ENCODE measurements at regions not wholly inside any gene's neighbourhood (a gene's known extent, or its start where the extent isn't known, plus 50 kb on each side); places are given as distances from the start of the nearest gene placed in this dataset.

- CTCF ChIA-PET: interaction anchor here (0.6 kb wide), 1 partner anchor 288 kb away, joined by 3 read pairs; no protein-coding TSS in a partner anchor
- POLR2A ChIA-PET: no interaction called here
- Histone ChIP-seq H3K4me2 (ENCODE audit: control insufficient read depth, insufficient read depth) (no peak overlapping the region), H3K27ac (ENCODE audit: control insufficient read depth, insufficient read depth) (no peak overlapping the region), H3K79me2 (ENCODE audit: control insufficient read depth, insufficient read depth, low read length) (no peaks in the 10 kb centered on the region), H2AFZ (ENCODE audit: control insufficient read depth, low read depth, low read length) (no peak overlapping the region), H3K27me3 (replicated peaks in 1 of 2; ENCODE audit: control insufficient read depth in 2 of 2, insufficient read depth in 2 of 2, low read length in 1 of 2) (no peaks in the 10 kb centered on the region), H3K4me3 (no peak overlapping the region), H3K9ac (ENCODE audit: control insufficient read depth, insufficient read depth, low read length) (no peak overlapping the region), H3K9me3 (replicated peaks; ENCODE audit: control insufficient read depth, insufficient read depth, low read length) (no peaks in the 10 kb centered on the region), H3K36me3 (ENCODE audit: control insufficient read depth in 2 of 2, insufficient read depth in 2 of 2, low read length in 1 of 2) (no peaks in the 10 kb centered on the region), H4K20me1 (ENCODE audit: control insufficient read depth, insufficient read depth) (no peaks in the 10 kb centered on the region), H3K4me1 (ENCODE audit: control insufficient read depth, insufficient read depth, low read length) (no peaks in the 10 kb centered on the region)
- FAIRE-seq: no peak
- no peak for ATAC-seq
- RAD21 ChIA-PET (ENCODE audit: unreplicated experiment): no interaction called here
- SMC1A ChIA-PET (ENCODE audit: uncharacterized antibody, unreplicated experiment): interaction anchor here (0.6 kb wide), 1 partner anchor 497 kb away, joined by 3 read pairs; no protein-coding TSS in a partner anchor
- 7% methylated on average over 6 of the region's 6 CpGs for WGBS (ENCODE audit: insufficient coverage, insufficient replicate concordance, low lambda C conversion rate, missing lambda C conversion rate)
- DNase-seq (ENCODE audit: low read depth, low spot score): no peak
- in situ Hi-C loops (cut with MboI) (no loop called here), intact Hi-C loops (cut with micrococcal nuclease; ENCODE audit: unreplicated experiment) (no loop called here)
- no TSS peak for BruUV-seq (replicated peaks)
- no peak for TF ChIP-seq ATF2 (IDR thresholded peaks at IDR 0.05; ENCODE audit: low read length)
- TF ChIP-seq, protein P1, sequence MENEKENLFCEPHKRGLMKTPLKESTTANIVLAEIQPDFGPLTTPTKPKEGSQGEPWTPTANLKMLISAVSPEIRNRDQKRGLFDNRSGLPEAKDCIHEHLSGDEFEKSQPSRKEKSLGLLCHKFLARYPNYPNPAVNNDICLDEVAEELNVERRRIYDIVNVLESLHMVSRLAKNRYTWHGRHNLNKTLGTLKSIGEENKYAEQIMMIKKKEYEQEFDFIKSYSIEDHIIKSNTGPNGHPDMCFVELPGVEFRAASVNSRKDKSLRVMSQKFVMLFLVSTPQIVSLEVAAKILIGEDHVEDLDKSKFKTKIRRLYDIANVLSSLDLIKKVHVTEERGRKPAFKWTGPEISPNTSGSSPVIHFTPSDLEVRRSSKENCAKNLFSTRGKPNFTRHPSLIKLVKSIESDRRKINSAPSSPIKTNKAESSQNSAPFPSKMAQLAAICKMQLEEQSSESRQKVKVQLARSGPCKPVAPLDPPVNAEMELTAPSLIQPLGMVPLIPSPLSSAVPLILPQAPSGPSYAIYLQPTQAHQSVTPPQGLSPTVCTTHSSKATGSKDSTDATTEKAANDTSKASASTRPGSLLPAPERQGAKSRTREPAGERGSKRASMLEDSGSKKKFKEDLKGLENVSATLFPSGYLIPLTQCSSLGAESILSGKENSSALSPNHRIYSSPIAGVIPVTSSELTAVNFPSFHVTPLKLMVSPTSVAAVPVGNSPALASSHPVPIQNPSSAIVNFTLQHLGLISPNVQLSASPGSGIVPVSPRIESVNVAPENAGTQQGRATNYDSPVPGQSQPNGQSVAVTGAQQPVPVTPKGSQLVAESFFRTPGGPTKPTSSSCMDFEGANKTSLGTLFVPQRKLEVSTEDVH (IDR thresholded peaks at IDR 0.05; ENCODE audit: low read depth, partially characterized antibody): no peak
- no peak for TF ChIP-seq KLF5 (IDR thresholded peaks at IDR 0.05; ENCODE audit: partially characterized antibody)
- no peak for TF ChIP-seq ZBTB40 (IDR thresholded peaks at IDR 0.05; ENCODE audit: borderline replicate concordance)
- TF ChIP-seq YY1 (IDR thresholded peaks at IDR 0.05; ENCODE audit: low read depth, low read length): no peak
- no peak for TF ChIP-seq RELA (IDR thresholded peaks at IDR 0.05; ENCODE audit: borderline replicate concordance, partially characterized antibody)
- TF ChIP-seq, protein P2, sequence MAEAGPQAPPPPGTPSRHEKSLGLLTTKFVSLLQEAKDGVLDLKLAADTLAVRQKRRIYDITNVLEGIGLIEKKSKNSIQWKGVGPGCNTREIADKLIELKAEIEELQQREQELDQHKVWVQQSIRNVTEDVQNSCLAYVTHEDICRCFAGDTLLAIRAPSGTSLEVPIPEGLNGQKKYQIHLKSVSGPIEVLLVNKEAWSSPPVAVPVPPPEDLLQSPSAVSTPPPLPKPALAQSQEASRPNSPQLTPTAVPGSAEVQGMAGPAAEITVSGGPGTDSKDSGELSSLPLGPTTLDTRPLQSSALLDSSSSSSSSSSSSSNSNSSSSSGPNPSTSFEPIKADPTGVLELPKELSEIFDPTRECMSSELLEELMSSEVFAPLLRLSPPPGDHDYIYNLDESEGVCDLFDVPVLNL (IDR thresholded peaks at IDR 0.05; ENCODE audit: low read depth, low read length): no peak
- no peak for TF ChIP-seq CREB1 (IDR thresholded peaks at IDR 0.05; ENCODE audit: low read depth)
- TF ChIP-seq JUNB (IDR thresholded peaks at IDR 0.05): no peak
- TF ChIP-seq PML (IDR thresholded peaks at IDR 0.05; ENCODE audit: low read length): no peak
- no peak for TF ChIP-seq BCLAF1 (IDR thresholded peaks at IDR 0.05)
Observed at GRCh38 chr3:28745916-28746617, 397.4 kb upstream of the AZI2 start.

Data from GM12878 (cell line).